GM18868 (cell line): ENCODE measurements at regions not wholly inside any gene's neighbourhood (a gene's known extent, or its start where the extent isn't known, plus 50 kb on each side); places are given as distances from the start of the nearest gene placed in this dataset.

ENCODE experiments used
- ATAC-seq: cut with Tn5 transposase; IDR thresholded peaks from one replicate; pipeline ENCODE4 v1.9.1; 2021; ENCODE audit warnings: mild to moderate bottlenecking, moderate library complexity; ENCODE audit not compliant: unreplicated experiment

- no peak for ATAC-seq
These were observed 923.1 kb upstream of the TMPRSS15 start for GRCh38 chr21:19326531-19327319.

- ATAC-seq, result no peak
These were observed 925.4 kb upstream of the TMPRSS15 start for GRCh38 chr21:19328954-19329353.

- no peak for ATAC-seq
These were observed 936.7 kb upstream of the TMPRSS15 start for GRCh38 chr21:19340303-19340702.

GRCh38 chr21:19340954-19341353 is 937.4 kb upstream of the TMPRSS15 start:
- ATAC-seq, result no peak

GRCh38 chr21:19343711-19344110 is 940.1 kb upstream of the TMPRSS15 start:
- peak; percentile 86 for ATAC-seq

- ATAC-seq, result no peak
These were observed 946.7 kb upstream of the TMPRSS15 start for GRCh38 chr21:19350286-19350685.

- ATAC-seq, result no peak
These were observed 949.7 kb upstream of the TMPRSS15 start for GRCh38 chr21:19353256-19353655.

- ATAC-seq, result peak; percentile 79
These were observed 965.4 kb upstream of the TMPRSS15 start for GRCh38 chr21:19368944-19369343.

- no peak for ATAC-seq
These were observed 988.8 kb upstream of the TMPRSS15 start for GRCh38 chr21:19392390-19392789.

- no peak for ATAC-seq
These were observed 996.7 kb upstream of the TMPRSS15 start for GRCh38 chr21:19400223-19400770.

- ATAC-seq, result no peak
These were observed 999.3 kb upstream of the TMPRSS15 start for GRCh38 chr21:19402870-19403269.

GRCh38 chr21:19405326-19405725 is 1001.7 kb upstream of the TMPRSS15 start:
- no peak for ATAC-seq

GRCh38 chr21:19420565-19420964 is 1017.0 kb upstream of the TMPRSS15 start:
- ATAC-seq, result no peak

- no peak for ATAC-seq
These were observed 1030.0 kb upstream of the TMPRSS15 start for GRCh38 chr21:19433623-19434022.

GRCh38 chr21:19440792-19441655 is 1037.4 kb upstream of the TMPRSS15 start:
- peak; percentile 46 for ATAC-seq

- peak; percentile 41 for ATAC-seq
These were observed 1054.7 kb upstream of the TMPRSS15 start for GRCh38 chr21:19458295-19458694.

GRCh38 chr21:19461481-19462205 is 1058.1 kb upstream of the TMPRSS15 start:
- ATAC-seq, result no peak

- no peak for ATAC-seq
These were observed 1060.4 kb upstream of the TMPRSS15 start for GRCh38 chr21:19463966-19464365.

GRCh38 chr21:19468991-19469715 is 1065.6 kb upstream of the TMPRSS15 start:
- no peak for ATAC-seq

- ATAC-seq, result no peak
These were observed 1071.9 kb upstream of the TMPRSS15 start for GRCh38 chr21:19475525-19475924.
